ENCODE measurements at regions not wholly inside any gene's neighbourhood (a gene's known extent, or its start where the extent isn't known, plus 50 kb on each side); places are given as distances from the start of the nearest gene placed in this dataset.

DNA sequence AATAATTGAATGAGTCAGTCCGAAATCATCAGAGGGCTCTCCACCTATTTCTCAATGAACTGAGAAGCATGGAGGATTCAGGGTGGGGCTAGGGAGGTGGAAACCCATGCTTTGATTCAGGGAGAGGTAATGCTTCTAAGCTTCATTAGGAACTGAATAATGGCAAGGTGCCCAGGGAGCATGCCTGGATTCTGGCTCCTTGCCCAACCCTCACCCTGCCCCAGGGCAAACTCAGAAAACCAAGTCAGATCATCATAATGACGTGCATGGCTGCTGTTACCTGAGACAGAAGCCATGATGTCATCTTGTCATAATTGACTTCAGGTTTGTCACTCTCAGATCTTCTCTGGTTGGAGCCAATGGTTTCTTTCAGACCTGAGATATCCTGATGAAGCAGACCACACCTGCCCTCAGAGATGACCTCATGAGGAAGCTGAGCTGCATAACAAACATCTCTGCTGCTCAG, 199.6 kb downstream of the SYK start:
- H3K4me3 ChIP-seq (ENCODE audit: low read depth, low read length), result no peak overlapping the region
- peak; percentile 92 for DNase-seq (ENCODE audit: low read depth)
- TF ChIP-seq CTCF (conservative IDR thresholded peaks at IDR 0.05; ENCODE audit: low read depth, low read length), result no peak

- no peak overlapping the region for H3K4me3 ChIP-seq (ENCODE audit: low read depth, low read length)
- no peak for DNase-seq (ENCODE audit: low read depth)
- TF ChIP-seq CTCF (conservative IDR thresholded peaks at IDR 0.05; ENCODE audit: low read depth, low read length), result peak; percentile 26
Observed at GRCh38 chr9:91004484-91004883, 202.9 kb downstream of the SYK start.

- DNase-seq (ENCODE audit: low read depth), result no peak
- H3K4me3 ChIP-seq (ENCODE audit: low read depth, low read length), result no peak overlapping the region
- TF ChIP-seq CTCF (conservative IDR thresholded peaks at IDR 0.05; ENCODE audit: low read depth, low read length), result no peak
Observed at GRCh38 chr9:91004992-91005391, 203.4 kb downstream of the SYK start.

- DNase-seq (ENCODE audit: low read depth), result no peak
- no peak overlapping the region for H3K4me3 ChIP-seq (ENCODE audit: low read depth, low read length)
- TF ChIP-seq CTCF (conservative IDR thresholded peaks at IDR 0.05; ENCODE audit: low read depth, low read length), result no peak
Observed at GRCh38 chr9:91006046-91006445, 204.4 kb downstream of the SYK start.

DNA sequence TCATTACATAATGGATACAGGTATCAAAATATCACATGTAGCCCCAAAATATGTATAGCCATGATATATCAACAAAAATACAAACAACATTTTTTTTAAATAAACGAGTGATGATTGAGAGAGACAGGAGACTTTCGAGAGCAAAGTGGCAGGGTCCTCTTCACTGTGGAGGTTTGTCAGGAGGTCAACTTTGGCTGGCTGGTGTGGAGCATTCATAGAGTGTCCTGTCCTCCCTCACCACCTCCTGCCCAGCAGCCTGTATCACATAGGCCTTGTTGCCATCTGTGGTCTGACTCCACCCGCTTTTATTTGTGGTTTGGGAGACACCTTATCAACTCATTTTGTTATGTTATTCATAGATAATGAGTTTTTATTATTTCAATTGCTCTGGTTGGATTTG, 206.9 kb downstream of the SYK start:
- TF ChIP-seq CTCF (conservative IDR thresholded peaks at IDR 0.05; ENCODE audit: low read depth, low read length), result no peak
- DNase-seq (ENCODE audit: low read depth), result no peak
- no peak overlapping the region for H3K4me3 ChIP-seq (ENCODE audit: low read depth, low read length)

DNA sequence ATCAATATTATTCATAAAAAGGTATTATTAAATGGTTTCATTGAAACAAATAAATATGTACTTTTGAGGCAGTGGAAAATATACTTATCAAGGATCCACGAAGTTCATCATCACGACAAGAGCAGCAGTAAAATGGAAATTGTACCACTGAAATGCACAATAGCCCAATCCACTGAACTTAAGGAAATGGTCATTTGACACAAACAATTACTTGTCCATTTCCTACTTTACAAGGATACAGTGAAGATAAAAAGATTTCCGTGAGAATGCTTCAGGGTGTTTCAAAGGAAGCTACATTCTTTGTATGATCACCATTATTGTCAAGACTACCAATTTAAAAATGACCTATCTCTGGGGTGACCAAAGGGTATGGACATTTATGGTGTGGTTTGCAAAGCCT, 210.3 kb downstream of the SYK start:
- TF ChIP-seq CTCF (conservative IDR thresholded peaks at IDR 0.05; ENCODE audit: low read depth, low read length), result no peak
- no peak for DNase-seq (ENCODE audit: low read depth)

DNA sequence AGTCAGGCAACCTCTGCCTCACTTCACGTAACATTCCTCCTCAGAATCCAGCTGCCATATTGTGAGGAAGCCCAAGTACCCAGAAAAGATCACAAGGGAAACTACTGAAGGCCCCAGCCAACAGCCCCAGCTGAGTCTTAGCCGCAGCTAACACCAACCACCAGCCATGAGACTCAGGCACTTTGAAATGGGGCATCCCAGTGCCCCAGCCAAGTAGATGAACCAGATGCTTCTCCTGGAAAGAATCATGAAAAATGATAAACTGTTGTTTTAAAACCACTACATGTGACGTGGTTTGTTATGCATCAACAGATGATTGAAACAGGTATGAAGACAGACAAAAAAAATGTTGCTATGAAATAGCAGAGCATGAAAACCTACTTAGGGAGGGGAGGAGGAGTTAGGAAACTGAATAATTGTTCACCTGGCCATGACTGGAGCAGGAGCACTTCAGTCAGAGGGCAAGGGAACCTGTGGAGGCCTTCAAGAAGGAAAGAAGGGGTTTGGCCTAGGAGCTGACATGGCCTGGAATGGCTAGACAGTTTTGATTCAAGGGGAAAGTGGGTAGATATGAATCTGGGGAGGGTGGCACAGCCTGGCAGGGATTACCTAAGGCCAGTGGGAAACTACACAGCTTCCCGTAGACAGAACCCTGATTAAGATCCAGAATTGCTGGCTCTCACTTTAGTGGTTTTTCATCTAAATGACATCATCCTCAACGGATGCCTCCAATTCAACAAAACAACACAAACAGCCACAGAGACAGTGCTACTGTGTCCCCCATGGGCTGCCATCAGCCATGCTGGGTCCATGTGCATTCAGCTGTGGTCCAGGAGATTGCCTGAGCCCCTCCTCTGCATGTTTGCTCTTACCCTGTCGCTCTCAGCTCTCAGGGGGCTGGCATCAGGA, 211.6 kb downstream of the SYK start:
- H3K4me3 ChIP-seq (ENCODE audit: low read depth, low read length), result no peak overlapping the region
- no peak for DNase-seq (ENCODE audit: low read depth)
- TF ChIP-seq CTCF (conservative IDR thresholded peaks at IDR 0.05; ENCODE audit: low read depth, low read length), result no peak

More for the DNA sequence above, 210.3 kb downstream of the SYK start:
- no peak overlapping the region for H3K4me3 ChIP-seq (ENCODE audit: low read depth, low read length)

Data from epithelial cell of proximal tubule (primary cell).